Liver (tissue), 8 donors: ENCODE measurements at regions not wholly inside any gene's neighbourhood (a gene's known extent, or its start where the extent isn't known, plus 50 kb on each side); places are given as distances from the start of the nearest gene placed in this dataset.

Source experiments
- DNase-seq: peaks from one replicate; pipeline ENCODE4 v3.0.0-alpha.2; 2017; ENCODE audit warnings: low spot score
- H3K27ac ChIP-seq, 2 donors: one replicate each; pipeline ENCODE4 v1.7.0; 2013; ENCODE audit warnings: inconsistent platforms in 2 of 2, low read length in 2 of 2, control low read depth in 1 of 2, low read depth in 1 of 2, mild to moderate bottlenecking in 1 of 2
- H3K27me3 ChIP-seq, 4 donors: one replicate each; pipeline versions ENCODE4 v1.6.1 to v1.7.0; 2013; ENCODE audit warnings: low read length in 3 of 4, inconsistent platforms in 1 of 4, mild to moderate bottlenecking in 1 of 4, moderate library complexity in 1 of 4; ENCODE audit not compliant: control insufficient read depth in 4 of 4, insufficient read depth in 4 of 4
- H3K36me3 ChIP-seq, 4 donors: one replicate each; pipeline versions ENCODE4 v1.6.1 to v1.7.0; 2013; ENCODE audit warnings: low read length in 3 of 4, mild to moderate bottlenecking in 3 of 4, low read depth in 1 of 4, moderate library complexity in 1 of 4; ENCODE audit not compliant: control insufficient read depth in 4 of 4, insufficient read depth in 3 of 4
- H3K4me1 ChIP-seq, 4 donors: one replicate each; pipeline versions ENCODE4 v1.6.1 to v1.7.0; 2013; ENCODE audit warnings: low read length in 3 of 4, mild to moderate bottlenecking in 3 of 4, moderate library complexity in 1 of 4; ENCODE audit not compliant: control insufficient read depth in 4 of 4, insufficient read depth in 4 of 4
- H3K4me3 ChIP-seq, 3 donors: one replicate each; pipeline versions ENCODE4 v1.6.1 to v1.7.0; 2013; ENCODE audit warnings: low read length in 3 of 3, control low read depth in 1 of 3, low read depth in 1 of 3, mild to moderate bottlenecking in 1 of 3
- H3K9ac ChIP-seq, 2 donors: one replicate each; pipeline ENCODE4 v1.7.0; 2013; ENCODE audit warnings: low read length in 2 of 2, mild to moderate bottlenecking in 2 of 2, moderate library complexity in 2 of 2, control low read depth in 1 of 2, low read depth in 1 of 2
- H3K9me3 ChIP-seq, 4 donors: one replicate each; pipeline versions ENCODE4 v1.6.1 to v1.7.0; 2013; ENCODE audit warnings: low read length in 3 of 4; ENCODE audit not compliant: control insufficient read depth in 4 of 4
- EGR1 ChIP-seq, 2 donors: IDR thresholded peaks; 2 replicates each; pipeline ENCODE4 v1.6.1; 2016 to 2018; ENCODE audit warnings: antibody characterized with exemption in 2 of 2, low read depth in 2 of 2
- FOXA1 ChIP-seq: IDR thresholded peaks from 2 replicates; pipeline ENCODE4 v1.6.1; 2016; ENCODE audit warnings: antibody characterized with exemption
- FOXA2 ChIP-seq: IDR thresholded peaks from 2 replicates; pipeline ENCODE4 v1.6.1; 2016; ENCODE audit warnings: antibody characterized with exemption
- GABPA ChIP-seq, 2 donors: IDR thresholded peaks in 1 of 2; conservative IDR thresholded peaks in 1 of 2; 2 replicates each; pipeline ENCODE4 v1.6.1; 2016; ENCODE audit warnings: antibody characterized with exemption in 2 of 2, mild to moderate bottlenecking in 1 of 2, moderate library complexity in 1 of 2
- HNF4A ChIP-seq, 2 donors: conservative IDR thresholded peaks; 2 replicates each; pipeline ENCODE4 v1.6.1; 2016; ENCODE audit warnings: antibody characterized with exemption in 2 of 2, mild to moderate bottlenecking in 2 of 2
- HNF4G ChIP-seq: IDR thresholded peaks from 2 replicates; pipeline ENCODE4 v1.6.1; 2016; ENCODE audit warnings: antibody characterized with exemption
- JUND ChIP-seq, 2 donors: IDR thresholded peaks; 2 replicates each; pipeline ENCODE4 v1.6.1; 2016; ENCODE audit warnings: antibody characterized with exemption in 2 of 2
- NR2F2 ChIP-seq: IDR thresholded peaks from 2 replicates; pipeline ENCODE4 v1.6.1; 2016; ENCODE audit warnings: antibody characterized with exemption
- RAD21 ChIP-seq, 2 donors: IDR thresholded peaks; 2 replicates each; pipeline ENCODE4 v1.6.1; 2016; ENCODE audit warnings: antibody characterized with exemption in 2 of 2, mild to moderate bottlenecking in 2 of 2
- RXRA ChIP-seq, 2 donors: IDR thresholded peaks; 2 replicates each; pipeline ENCODE4 v1.6.1; 2017 to 2018; ENCODE audit warnings: antibody characterized with exemption in 2 of 2, mild to moderate bottlenecking in 1 of 2
- SP1 ChIP-seq: IDR thresholded peaks from 2 replicates; pipeline ENCODE4 v1.6.1; 2018; ENCODE audit warnings: antibody characterized with exemption, mild to moderate bottlenecking
- TAF1 ChIP-seq: conservative IDR thresholded peaks from 2 replicates; pipeline ENCODE4 v1.6.1; 2016; ENCODE audit warnings: antibody characterized with exemption, mild to moderate bottlenecking
- YY1 ChIP-seq: IDR thresholded peaks from 2 replicates; pipeline ENCODE4 v1.6.1; 2016; ENCODE audit warnings: antibody characterized with exemption, mild to moderate bottlenecking
- WGBS: extraction: QIAGEN DNeasy Blood & Tissue Kit; methylation state at CpG from one replicate; pipeline ENCODE4 v1.1.7; 2013; 5-methylcytosine and 5-hydroxymethylcytosine counted together
- TF ChIP-seq, protein P1 (sequence below): IDR thresholded peaks from 2 replicates; pipeline ENCODE4 v1.6.1; 2016; ENCODE audit warnings: antibody characterized with exemption
- TF ChIP-seq, protein P2 (sequence below): IDR thresholded peaks from 2 replicates; pipeline ENCODE4 v1.6.1; 2016; ENCODE audit warnings: antibody characterized with exemption
- TF ChIP-seq, protein P3 (sequence below): fragments of 150-350 bp; IDR thresholded peaks from 2 replicates; pipeline ENCODE4 v1.5.1; 2017; ENCODE audit warnings: improper control_type of control experiment, low read depth, low read length; ENCODE audit not compliant: missing input control
- TF ChIP-seq, protein P4 (sequence below): IDR thresholded peaks from 2 replicates; pipeline ENCODE4 v1.6.1; 2016; ENCODE audit warnings: antibody characterized with exemption
- TF ChIP-seq, protein P5 (sequence below): IDR thresholded peaks from 2 replicates; pipeline ENCODE4 v1.6.1; 2016; ENCODE audit warnings: antibody characterized with exemption, mild to moderate bottlenecking
- donor health status: healthy.
- donor health status: healthy.
- donor health status: healthy.
- donor health status: healthy.
- donor health status: healthy.

DNA sequence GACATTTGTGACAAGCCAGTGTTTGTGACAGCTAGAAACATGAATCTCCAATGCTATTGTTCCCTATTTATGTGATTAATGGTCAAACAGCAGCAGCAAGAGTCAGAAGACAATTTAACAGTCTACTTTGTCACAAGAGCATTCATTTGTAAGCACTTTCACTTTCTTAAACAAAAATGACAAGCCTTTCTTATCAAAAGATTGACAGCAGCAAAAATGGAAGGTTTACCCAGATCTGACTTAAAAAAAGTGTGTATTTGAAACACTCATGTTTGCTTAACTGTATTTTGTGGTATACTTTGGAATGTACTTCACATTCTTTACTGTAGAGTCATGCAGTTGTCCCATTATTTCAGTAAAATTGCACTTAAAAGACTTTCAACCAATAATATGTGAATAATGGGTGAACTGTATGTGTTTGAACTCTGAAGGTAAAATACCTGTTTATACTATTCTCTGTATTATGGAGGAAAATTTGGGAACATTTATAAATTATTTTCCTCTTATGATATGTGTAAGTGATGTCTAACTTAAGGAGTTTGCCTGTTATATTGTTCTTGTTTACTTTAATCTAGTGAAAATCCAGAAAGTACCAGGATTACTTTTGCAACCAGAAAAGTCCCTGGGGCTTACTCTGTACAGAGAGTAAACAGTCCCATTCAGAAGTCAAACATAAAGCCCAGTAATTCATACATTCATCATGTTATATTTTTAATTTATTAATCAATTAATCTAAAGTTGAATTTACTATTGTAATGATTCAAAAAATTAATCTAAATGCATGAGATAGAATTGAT lies 314.9 kb upstream of the TRAM1L1 start:
- Histone ChIP-seq H3K9ac (no peak overlapping the region), H3K27me3 (no peaks in the 10 kb centered on the region), H3K27ac (no peak overlapping the region), H3K4me3 (no peak overlapping the region), H3K9me3 (no peaks in the 10 kb centered on the region), H3K4me1 (no peaks in the 10 kb centered on the region), H3K36me3 (no peaks in the 10 kb centered on the region)
- TF ChIP-seq, protein P1, sequence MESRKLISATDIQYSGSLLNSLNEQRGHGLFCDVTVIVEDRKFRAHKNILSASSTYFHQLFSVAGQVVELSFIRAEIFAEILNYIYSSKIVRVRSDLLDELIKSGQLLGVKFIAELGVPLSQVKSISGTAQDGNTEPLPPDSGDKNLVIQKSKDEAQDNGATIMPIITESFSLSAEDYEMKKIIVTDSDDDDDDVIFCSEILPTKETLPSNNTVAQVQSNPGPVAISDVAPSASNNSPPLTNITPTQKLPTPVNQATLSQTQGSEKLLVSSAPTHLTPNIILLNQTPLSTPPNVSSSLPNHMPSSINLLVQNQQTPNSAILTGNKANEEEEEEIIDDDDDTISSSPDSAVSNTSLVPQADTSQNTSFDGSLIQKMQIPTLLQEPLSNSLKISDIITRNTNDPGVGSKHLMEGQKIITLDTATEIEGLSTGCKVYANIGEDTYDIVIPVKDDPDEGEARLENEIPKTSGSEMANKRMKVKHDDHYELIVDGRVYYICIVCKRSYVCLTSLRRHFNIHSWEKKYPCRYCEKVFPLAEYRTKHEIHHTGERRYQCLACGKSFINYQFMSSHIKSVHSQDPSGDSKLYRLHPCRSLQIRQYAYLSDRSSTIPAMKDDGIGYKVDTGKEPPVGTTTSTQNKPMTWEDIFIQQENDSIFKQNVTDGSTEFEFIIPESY, result no peak
- TF ChIP-seq HNF4A (conservative IDR thresholded peaks at IDR 0.05) (no peak), RAD21 (IDR thresholded peaks at IDR 0.05) (no peak), EGR1 (IDR thresholded peaks at IDR 0.05; ENCODE audit: low read depth in 2 of 2) (no peak)
- DNase-seq, result no peak

DNA sequence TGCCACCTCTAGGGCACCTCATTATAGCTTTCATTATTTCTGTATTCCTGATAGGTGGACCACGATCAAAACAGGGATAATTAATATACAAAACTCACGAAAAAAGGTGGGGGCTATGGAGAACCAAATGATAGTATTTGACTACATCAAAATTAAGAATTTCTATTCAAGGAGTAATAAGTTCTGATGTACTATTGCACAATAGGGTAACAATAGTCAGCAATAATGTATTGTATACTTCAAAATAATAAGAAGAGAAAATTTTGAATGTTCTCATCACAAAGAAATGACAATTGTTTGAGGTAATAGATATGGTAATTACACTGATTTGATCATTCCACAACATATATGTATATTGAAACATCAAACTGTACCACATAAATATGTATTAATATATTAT lies 327.3 kb upstream of the TRAM1L1 start:
- DNase-seq, result no peak
- Histone ChIP-seq H3K9ac (no peak overlapping the region), H3K27ac (no peak overlapping the region), H3K9me3 (no peaks in the 10 kb centered on the region), H3K27me3 (no peaks in the 10 kb centered on the region), H3K4me1 (no peaks in the 10 kb centered on the region), H3K36me3 (no peaks in the 10 kb centered on the region), H3K4me3 (no peak overlapping the region)
- WGBS, result 65% methylated on average over 2 of the region's 2 CpGs
- TF ChIP-seq, protein P2, sequence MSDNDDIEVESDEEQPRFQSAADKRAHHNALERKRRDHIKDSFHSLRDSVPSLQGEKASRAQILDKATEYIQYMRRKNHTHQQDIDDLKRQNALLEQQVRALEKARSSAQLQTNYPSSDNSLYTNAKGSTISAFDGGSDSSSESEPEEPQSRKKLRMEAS, result no peak
- no peak for TF ChIP-seq NR2F2
- TF ChIP-seq, protein P3, sequence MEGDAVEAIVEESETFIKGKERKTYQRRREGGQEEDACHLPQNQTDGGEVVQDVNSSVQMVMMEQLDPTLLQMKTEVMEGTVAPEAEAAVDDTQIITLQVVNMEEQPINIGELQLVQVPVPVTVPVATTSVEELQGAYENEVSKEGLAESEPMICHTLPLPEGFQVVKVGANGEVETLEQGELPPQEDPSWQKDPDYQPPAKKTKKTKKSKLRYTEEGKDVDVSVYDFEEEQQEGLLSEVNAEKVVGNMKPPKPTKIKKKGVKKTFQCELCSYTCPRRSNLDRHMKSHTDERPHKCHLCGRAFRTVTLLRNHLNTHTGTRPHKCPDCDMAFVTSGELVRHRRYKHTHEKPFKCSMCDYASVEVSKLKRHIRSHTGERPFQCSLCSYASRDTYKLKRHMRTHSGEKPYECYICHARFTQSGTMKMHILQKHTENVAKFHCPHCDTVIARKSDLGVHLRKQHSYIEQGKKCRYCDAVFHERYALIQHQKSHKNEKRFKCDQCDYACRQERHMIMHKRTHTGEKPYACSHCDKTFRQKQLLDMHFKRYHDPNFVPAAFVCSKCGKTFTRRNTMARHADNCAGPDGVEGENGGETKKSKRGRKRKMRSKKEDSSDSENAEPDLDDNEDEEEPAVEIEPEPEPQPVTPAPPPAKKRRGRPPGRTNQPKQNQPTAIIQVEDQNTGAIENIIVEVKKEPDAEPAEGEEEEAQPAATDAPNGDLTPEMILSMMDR, result no peak
- TF ChIP-seq, protein P4, sequence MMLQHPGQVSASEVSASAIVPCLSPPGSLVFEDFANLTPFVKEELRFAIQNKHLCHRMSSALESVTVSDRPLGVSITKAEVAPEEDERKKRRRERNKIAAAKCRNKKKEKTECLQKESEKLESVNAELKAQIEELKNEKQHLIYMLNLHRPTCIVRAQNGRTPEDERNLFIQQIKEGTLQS, result no peak
- TF ChIP-seq, protein P5, sequence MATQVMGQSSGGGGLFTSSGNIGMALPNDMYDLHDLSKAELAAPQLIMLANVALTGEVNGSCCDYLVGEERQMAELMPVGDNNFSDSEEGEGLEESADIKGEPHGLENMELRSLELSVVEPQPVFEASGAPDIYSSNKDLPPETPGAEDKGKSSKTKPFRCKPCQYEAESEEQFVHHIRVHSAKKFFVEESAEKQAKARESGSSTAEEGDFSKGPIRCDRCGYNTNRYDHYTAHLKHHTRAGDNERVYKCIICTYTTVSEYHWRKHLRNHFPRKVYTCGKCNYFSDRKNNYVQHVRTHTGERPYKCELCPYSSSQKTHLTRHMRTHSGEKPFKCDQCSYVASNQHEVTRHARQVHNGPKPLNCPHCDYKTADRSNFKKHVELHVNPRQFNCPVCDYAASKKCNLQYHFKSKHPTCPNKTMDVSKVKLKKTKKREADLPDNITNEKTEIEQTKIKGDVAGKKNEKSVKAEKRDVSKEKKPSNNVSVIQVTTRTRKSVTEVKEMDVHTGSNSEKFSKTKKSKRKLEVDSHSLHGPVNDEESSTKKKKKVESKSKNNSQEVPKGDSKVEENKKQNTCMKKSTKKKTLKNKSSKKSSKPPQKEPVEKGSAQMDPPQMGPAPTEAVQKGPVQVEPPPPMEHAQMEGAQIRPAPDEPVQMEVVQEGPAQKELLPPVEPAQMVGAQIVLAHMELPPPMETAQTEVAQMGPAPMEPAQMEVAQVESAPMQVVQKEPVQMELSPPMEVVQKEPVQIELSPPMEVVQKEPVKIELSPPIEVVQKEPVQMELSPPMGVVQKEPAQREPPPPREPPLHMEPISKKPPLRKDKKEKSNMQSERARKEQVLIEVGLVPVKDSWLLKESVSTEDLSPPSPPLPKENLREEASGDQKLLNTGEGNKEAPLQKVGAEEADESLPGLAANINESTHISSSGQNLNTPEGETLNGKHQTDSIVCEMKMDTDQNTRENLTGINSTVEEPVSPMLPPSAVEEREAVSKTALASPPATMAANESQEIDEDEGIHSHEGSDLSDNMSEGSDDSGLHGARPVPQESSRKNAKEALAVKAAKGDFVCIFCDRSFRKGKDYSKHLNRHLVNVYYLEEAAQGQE, result no peak
- TF ChIP-seq RXRA (IDR thresholded peaks at IDR 0.05), result no peak
- no peak for TF ChIP-seq FOXA2
- no peak for TF ChIP-seq EGR1 (IDR thresholded peaks at IDR 0.05; ENCODE audit: low read depth in 2 of 2)
- TF ChIP-seq, protein P1, result no peak
- TF ChIP-seq YY1, result no peak
- TF ChIP-seq FOXA1, result no peak
- no peak for TF ChIP-seq GABPA (IDR thresholded peaks at IDR 0.05 in 1 of 2, conservative IDR thresholded peaks at IDR 0.05 in 1 of 2)
- TF ChIP-seq SP1, result no peak
- no peak for TF ChIP-seq RAD21 (IDR thresholded peaks at IDR 0.05)
- TF ChIP-seq HNF4G, result no peak
- TF ChIP-seq TAF1, result no peak
- no peak for TF ChIP-seq JUND (IDR thresholded peaks at IDR 0.05)
- no peak for TF ChIP-seq HNF4A (conservative IDR thresholded peaks at IDR 0.05)
